Body of pancreas (tissue), 4 donors: ENCODE measurements at regions not wholly inside any gene's neighbourhood (a gene's known extent, or its start where the extent isn't known, plus 50 kb on each side); places are given as distances from the start of the nearest gene placed in this dataset.
"Not testable (repeated sequence)": the region's sequence is repeated elsewhere in the genome, so short reads cannot be mapped to it uniquely, and the experiment has no call there.

Experiments used
- POLR2A ChIP-seq, 3 donors: fragments of 450-650 bp; IDR thresholded peaks; one replicate each; pipeline ENCODE4 v1.6.1; 2016; ENCODE audit warnings: antibody characterized with exemption in 3 of 3, mild to moderate bottlenecking in 2 of 3
- TF ChIP-seq, protein P1 (sequence below), 7 experiments: fragments of 450-650 bp in 4 of 7; fragments of 200-600 bp in 3 of 7; sonication (generic) in 3 of 7; IDR thresholded peaks; one replicate each; pipeline ENCODE4 v1.5.1; 2016 to 2019; ENCODE audit warnings: antibody characterized with exemption in 7 of 7

DNA sequence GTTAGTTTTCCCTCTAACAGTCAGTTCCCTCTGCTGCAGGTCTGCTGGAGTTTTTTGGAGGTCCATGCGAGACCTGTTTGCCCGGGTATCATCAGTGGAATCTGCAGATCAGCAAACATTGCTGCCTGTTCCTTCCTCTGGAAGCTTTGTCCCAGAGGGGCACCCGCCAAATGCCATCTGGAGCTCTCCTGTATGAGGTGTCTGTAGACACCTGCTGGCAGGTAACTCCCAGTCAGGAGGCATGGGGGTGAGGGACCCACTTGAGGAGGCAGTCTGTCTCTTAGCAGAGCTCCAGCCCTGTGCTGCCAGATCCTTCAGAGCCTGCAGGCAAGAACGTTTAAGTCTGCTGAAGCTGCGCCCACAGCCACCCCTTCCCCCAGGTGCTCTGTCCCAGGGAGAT, 884.3 kb upstream of the GRIA3 start:
- TF ChIP-seq, protein P1, sequence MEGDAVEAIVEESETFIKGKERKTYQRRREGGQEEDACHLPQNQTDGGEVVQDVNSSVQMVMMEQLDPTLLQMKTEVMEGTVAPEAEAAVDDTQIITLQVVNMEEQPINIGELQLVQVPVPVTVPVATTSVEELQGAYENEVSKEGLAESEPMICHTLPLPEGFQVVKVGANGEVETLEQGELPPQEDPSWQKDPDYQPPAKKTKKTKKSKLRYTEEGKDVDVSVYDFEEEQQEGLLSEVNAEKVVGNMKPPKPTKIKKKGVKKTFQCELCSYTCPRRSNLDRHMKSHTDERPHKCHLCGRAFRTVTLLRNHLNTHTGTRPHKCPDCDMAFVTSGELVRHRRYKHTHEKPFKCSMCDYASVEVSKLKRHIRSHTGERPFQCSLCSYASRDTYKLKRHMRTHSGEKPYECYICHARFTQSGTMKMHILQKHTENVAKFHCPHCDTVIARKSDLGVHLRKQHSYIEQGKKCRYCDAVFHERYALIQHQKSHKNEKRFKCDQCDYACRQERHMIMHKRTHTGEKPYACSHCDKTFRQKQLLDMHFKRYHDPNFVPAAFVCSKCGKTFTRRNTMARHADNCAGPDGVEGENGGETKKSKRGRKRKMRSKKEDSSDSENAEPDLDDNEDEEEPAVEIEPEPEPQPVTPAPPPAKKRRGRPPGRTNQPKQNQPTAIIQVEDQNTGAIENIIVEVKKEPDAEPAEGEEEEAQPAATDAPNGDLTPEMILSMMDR (IDR thresholded peaks at IDR 0.05) = not testable (repeated sequence)
- TF ChIP-seq POLR2A (IDR thresholded peaks at IDR 0.05) = not testable (repeated sequence)
